Keratinocyte (primary cell): ENCODE measurements at regions not wholly inside any gene's neighbourhood (a gene's known extent, or its start where the extent isn't known, plus 50 kb on each side); places are given as distances from the start of the nearest gene placed in this dataset.

Source experiments
- DNase-seq: peaks from one replicate; pipeline ENCODE4 v3.0.0-alpha.2; 2011; ENCODE audit warnings: low read depth, missing footprints, low spot score
- FAIRE-seq: peaks from 2 replicates; lab custom pipeline; 2011; peaks lifted over from hg19 to GRCh38; lab: Jason Lieb, UNC
- H2AFZ ChIP-seq: 2 replicates; pipeline ENCODE4 v1.6.0; 2012; ENCODE audit warnings: low read length, control low read depth, inconsistent platforms; ENCODE audit not compliant: control insufficient read depth
- H3K27ac ChIP-seq: 2 replicates; pipeline ENCODE4 v1.5.1; 2011; ENCODE audit warnings: low read length; ENCODE audit not compliant: control insufficient read depth, insufficient read depth
- H3K27me3 ChIP-seq: 3 replicates; pipeline ENCODE4 v1.6.0; 2011; ENCODE audit warnings: low read length; ENCODE audit not compliant: control insufficient read depth, insufficient read depth; ENCODE audit errors: extremely low read depth
- H3K36me3 ChIP-seq, 2 experiments: 2 replicates in 1 of 2; 3 replicates in 1 of 2; pipeline ENCODE4 v1.5.1; 2011; ENCODE audit warnings: low read length in 2 of 2, mild to moderate bottlenecking in 1 of 2; ENCODE audit not compliant: control insufficient read depth in 2 of 2, insufficient read depth in 2 of 2; ENCODE audit errors: extremely low read depth in 1 of 2
- H3K4me1 ChIP-seq: 3 replicates; pipeline ENCODE4 v1.5.1; 2011; ENCODE audit warnings: low read length; ENCODE audit not compliant: control insufficient read depth, insufficient read depth; ENCODE audit errors: extremely low read depth
- H3K4me2 ChIP-seq: 3 replicates; pipeline ENCODE4 v1.6.0; 2011; ENCODE audit warnings: low read depth, low read length; ENCODE audit not compliant: control insufficient read depth, insufficient read depth; ENCODE audit errors: extremely low read depth
- H3K4me3 ChIP-seq, 3 experiments: fragments of 200-600 bp in 1 of 3; sonication (generic) in 1 of 3; 2 replicates in 2 of 3; 3 replicates in 1 of 3; pipeline ENCODE4 v1.5.1; 2011 to 2016; ENCODE audit warnings: low read length in 3 of 3, mild to moderate bottlenecking in 3 of 3, control low read depth in 2 of 3, inconsistent platforms in 1 of 3, low read depth in 1 of 3, mixed read lengths in 1 of 3, mixed run types in 1 of 3, moderate library complexity in 1 of 3; ENCODE audit not compliant: control insufficient read depth in 2 of 3, insufficient read depth in 2 of 3; ENCODE audit errors: extremely low read depth in 1 of 3
- H3K79me2 ChIP-seq: 2 replicates; pipeline ENCODE4 v1.6.0; 2012; ENCODE audit warnings: low read length; ENCODE audit not compliant: control insufficient read depth, insufficient read depth
- H3K9ac ChIP-seq: 3 replicates; pipeline ENCODE4 v1.6.0; 2011; ENCODE audit warnings: low read length; ENCODE audit not compliant: control insufficient read depth, insufficient read depth; ENCODE audit errors: extremely low read depth
- H3K9me1 ChIP-seq: 3 replicates; pipeline ENCODE4 v1.6.0; 2011; ENCODE audit warnings: low read length; ENCODE audit not compliant: control insufficient read depth, insufficient read depth; ENCODE audit errors: extremely low read depth
- H3K9me3 ChIP-seq: 2 replicates; pipeline ENCODE4 v1.5.1; 2012; ENCODE audit warnings: low read depth, low read length; ENCODE audit not compliant: control insufficient read depth
- H4K20me1 ChIP-seq: 3 replicates; pipeline ENCODE4 v1.6.0; 2011; ENCODE audit warnings: low read length; ENCODE audit not compliant: control insufficient read depth, insufficient read depth; ENCODE audit errors: extremely low read depth
- CTCF ChIP-seq, 3 experiments: IDR thresholded peaks in 1 of 3; conservative IDR thresholded peaks in 1 of 3; optimal IDR thresholded peaks in 1 of 3; 2 replicates in 2 of 3; 3 replicates in 1 of 3; pipeline versions ENCODE3 to v1.5.1; 2011; ENCODE audit warnings: low read length in 3 of 3, mild to moderate bottlenecking in 3 of 3, moderate library complexity in 2 of 3, control low read depth in 1 of 3, inconsistent platforms in 1 of 3; ENCODE audit not compliant: insufficient read depth in 2 of 3; ENCODE audit errors: extremely low read depth in 1 of 3
- EZH2 ChIP-seq: IDR thresholded peaks from one replicate; pipeline ENCODE4 v1.6.1; 2012; ENCODE audit warnings: inconsistent platforms, mild to moderate bottlenecking, low read length, moderate library complexity
- dilution Hi-C: fragments of 300-500 bp; cut with MboI; formaldehyde crosslinking; loops from one replicate; pipeline ENCODE4 v1.7.0; 2020; ENCODE audit warnings: low sequenced_read_pairs; ENCODE audit not compliant: extremely low pct_ligation_motif_present

GRCh38 chr7:47688311-47689100 is 106.6 kb upstream of the TNS3 start:
- Histone ChIP-seq H3K4me1 (no peaks in the 10 kb centered on the region), H4K20me1 (no peaks in the 10 kb centered on the region), H3K79me2 (no peaks in the 10 kb centered on the region), H3K9ac (no peak overlapping the region), H3K9me1 (no peaks in the 10 kb centered on the region), H2AFZ (no peak overlapping the region), H3K9me3 (no peaks in the 10 kb centered on the region), H3K4me2 (no peak overlapping the region), H3K36me3 (no peaks in the 10 kb centered on the region), H3K4me3 (no peak overlapping the region), H3K27ac (no peak overlapping the region), H3K27me3 (no peaks in the 10 kb centered on the region)
- dilution Hi-C loops, result no loop called here
- no peak for TF ChIP-seq EZH2
- TF ChIP-seq CTCF (optimal IDR thresholded peaks at IDR 0.05 in 1 of 3, IDR thresholded peaks at IDR 0.05 in 1 of 3, conservative IDR thresholded peaks at IDR 0.05 in 1 of 3; ENCODE audit: extremely low read depth in 1 of 3, insufficient read depth in 2 of 3, low read length in 3 of 3), result no peak
- FAIRE-seq (no peak), DNase-seq (no peak)

GRCh38 chr7:47685712-47686376 is 103.9 kb upstream of the TNS3 start:
- dilution Hi-C loops, result no loop called here
- Histone ChIP-seq H3K4me1 (no peaks in the 10 kb centered on the region), H4K20me1 (no peaks in the 10 kb centered on the region), H3K9me3 (no peaks in the 10 kb centered on the region), H3K9me1 (no peaks in the 10 kb centered on the region), H3K4me2 (no peak overlapping the region), H3K27me3 (no peaks in the 10 kb centered on the region), H3K79me2 (no peaks in the 10 kb centered on the region), H3K4me3 (no peak overlapping the region), H3K9ac (no peak overlapping the region), H2AFZ (no peak overlapping the region), H3K27ac (no peak overlapping the region), H3K36me3 (no peaks in the 10 kb centered on the region)
- no peak for DNase-seq
- no peak for FAIRE-seq
- TF ChIP-seq EZH2 (no peak), CTCF (optimal IDR thresholded peaks at IDR 0.05 in 1 of 3, IDR thresholded peaks at IDR 0.05 in 1 of 3, conservative IDR thresholded peaks at IDR 0.05 in 1 of 3; ENCODE audit: extremely low read depth in 1 of 3, insufficient read depth in 2 of 3, low read length in 3 of 3) (no peak)
